Upper lobe of left lung (tissue), 6 donors: ENCODE measurements at regions not wholly inside any gene's neighbourhood (a gene's known extent, or its start where the extent isn't known, plus 50 kb on each side); places are given as distances from the start of the nearest gene placed in this dataset.

ENCODE experiments used
- ATAC-seq, 2 donors: fragments of 200-7000 bp; cut with Tn5 transposase; one replicate each; pipeline ENCODE4 v1.9.1; 2022; ENCODE audit warnings: mild to moderate bottlenecking in 2 of 2, moderate library complexity in 2 of 2; ENCODE audit not compliant: low FRiP score in 2 of 2
- DNase-seq, 2 donors: peaks; one replicate each; pipeline ENCODE4 v3.0.0-alpha.2; 2019 to 2020
- H3K27ac ChIP-seq, 4 donors: fragments of 200-600 bp; sonication (generic); one replicate each; pipeline ENCODE4 v1.5.1; 2016 to 2019
- H3K27me3 ChIP-seq, 4 donors: fragments of 200-600 bp; sonication (generic); one replicate each; pipeline ENCODE4 v1.5.1; 2017 to 2019
- H3K36me3 ChIP-seq, 4 donors: fragments of 200-600 bp; sonication (generic); one replicate each; pipeline ENCODE4 v1.5.1; 2016 to 2019
- H3K4me1 ChIP-seq, 4 donors: fragments of 200-600 bp; sonication (generic); one replicate each; pipeline ENCODE4 v1.5.1; 2018 to 2019
- H3K4me3 ChIP-seq, 4 donors: fragments of 200-600 bp; sonication (generic); one replicate each; pipeline ENCODE4 v1.5.1; 2017 to 2019; ENCODE audit warnings: mild to moderate bottlenecking in 2 of 4, moderate library complexity in 1 of 4
- H3K9me3 ChIP-seq, 4 donors: fragments of 200-600 bp; sonication (generic); one replicate each; pipeline ENCODE4 v1.5.1; 2018 to 2019
- EP300 ChIP-seq, 4 donors: sonication (generic); formaldehyde crosslinking; IDR thresholded peaks; one replicate each; pipeline ENCODE4 v1.5.1; 2017; ENCODE audit warnings: antibody characterized with exemption in 4 of 4, control low read depth in 2 of 4
- POLR2A ChIP-seq, 4 donors: fragments of 450-650 bp; IDR thresholded peaks; one replicate each; pipeline ENCODE4 v1.5.1; 2016 to 2017; ENCODE audit warnings: antibody characterized with exemption in 4 of 4, mild to moderate bottlenecking in 2 of 4
- POLR2AphosphoS5 ChIP-seq, 2 donors: sonication (generic); formaldehyde crosslinking; IDR thresholded peaks; one replicate each; pipeline ENCODE4 v1.5.1; 2017; ENCODE audit warnings: antibody characterized with exemption in 2 of 2
- WGBS, 2 donors: methylation state at CpG; one replicate each; pipeline ENCODE4 v1.1.5; 2017 to 2018; 5-methylcytosine and 5-hydroxymethylcytosine counted together
- TF ChIP-seq, protein P1 (sequence below), 6 experiments: fragments of 450-650 bp in 4 of 6; fragments of 200-600 bp in 2 of 6; sonication (generic) in 2 of 6; IDR thresholded peaks; one replicate each; pipeline ENCODE4 v1.5.1; 2016 to 2019; ENCODE audit warnings: antibody characterized with exemption in 6 of 6
- donor health status: DM: no; HTN: no; CAD: no; lungs with moderate emphysema.
- donor health status: DM: no; HTN: yes; CAD: no; lungs with severe emphysema.

DNA sequence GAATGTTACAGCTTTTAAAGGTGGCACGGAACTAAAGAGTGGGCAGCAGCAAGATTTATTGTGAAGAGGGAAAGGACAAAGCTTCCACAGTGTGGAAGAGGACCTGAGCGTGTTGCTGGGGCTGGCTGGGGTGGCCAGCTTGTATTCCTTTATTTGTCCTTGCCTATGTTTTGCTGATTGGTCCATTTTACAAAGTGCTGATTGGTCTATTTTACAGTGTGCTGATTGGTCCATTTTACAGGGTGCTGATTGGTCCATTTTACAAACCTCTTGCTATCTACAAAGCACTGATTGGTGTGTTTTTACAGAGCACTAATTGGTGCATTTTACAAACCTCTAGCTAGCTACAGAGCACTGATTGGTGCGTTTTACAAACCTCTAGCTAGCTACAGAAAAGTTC is 109.7 kb upstream of the DDX18 start:
- 71 to 75% methylated on average over 3 of the region's 3 CpGs for WGBS, 2 donors
- Histone ChIP-seq H3K4me3 (no peak overlapping the region), H3K36me3 (no peaks in the 10 kb centered on the region), H3K27me3 (no peaks in the 10 kb centered on the region), H3K9me3 (no peaks in the 10 kb centered on the region), H3K4me1 (no peaks in the 10 kb centered on the region), H3K27ac (no peak overlapping the region)
- no peak for ATAC-seq
- TF ChIP-seq POLR2AphosphoS5 (IDR thresholded peaks at IDR 0.05) (no peak), EP300 (IDR thresholded peaks at IDR 0.05) (no peak), POLR2A (IDR thresholded peaks at IDR 0.05) (no peak)
- TF ChIP-seq, protein P1, sequence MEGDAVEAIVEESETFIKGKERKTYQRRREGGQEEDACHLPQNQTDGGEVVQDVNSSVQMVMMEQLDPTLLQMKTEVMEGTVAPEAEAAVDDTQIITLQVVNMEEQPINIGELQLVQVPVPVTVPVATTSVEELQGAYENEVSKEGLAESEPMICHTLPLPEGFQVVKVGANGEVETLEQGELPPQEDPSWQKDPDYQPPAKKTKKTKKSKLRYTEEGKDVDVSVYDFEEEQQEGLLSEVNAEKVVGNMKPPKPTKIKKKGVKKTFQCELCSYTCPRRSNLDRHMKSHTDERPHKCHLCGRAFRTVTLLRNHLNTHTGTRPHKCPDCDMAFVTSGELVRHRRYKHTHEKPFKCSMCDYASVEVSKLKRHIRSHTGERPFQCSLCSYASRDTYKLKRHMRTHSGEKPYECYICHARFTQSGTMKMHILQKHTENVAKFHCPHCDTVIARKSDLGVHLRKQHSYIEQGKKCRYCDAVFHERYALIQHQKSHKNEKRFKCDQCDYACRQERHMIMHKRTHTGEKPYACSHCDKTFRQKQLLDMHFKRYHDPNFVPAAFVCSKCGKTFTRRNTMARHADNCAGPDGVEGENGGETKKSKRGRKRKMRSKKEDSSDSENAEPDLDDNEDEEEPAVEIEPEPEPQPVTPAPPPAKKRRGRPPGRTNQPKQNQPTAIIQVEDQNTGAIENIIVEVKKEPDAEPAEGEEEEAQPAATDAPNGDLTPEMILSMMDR (IDR thresholded peaks at IDR 0.05), result no peak
- no peak for DNase-seq

DNA sequence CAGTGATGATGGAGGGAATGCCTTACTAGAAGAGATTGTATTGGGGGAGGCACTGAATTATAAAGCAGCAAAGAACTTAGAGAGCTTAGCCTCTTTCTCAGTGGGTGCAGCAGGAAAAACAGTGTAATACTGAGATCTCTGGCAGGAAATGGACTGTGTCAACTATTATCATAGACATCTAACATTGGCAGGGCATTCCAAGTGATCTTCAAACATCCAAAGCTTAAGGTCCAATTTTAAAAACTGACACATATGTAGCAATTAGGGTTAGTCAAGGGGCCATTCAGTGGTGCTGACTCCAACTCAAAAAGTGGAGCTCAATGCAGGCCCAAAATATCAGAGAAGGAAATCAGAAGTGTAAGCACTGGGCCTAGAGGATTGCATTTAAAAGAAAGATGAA is 106.6 kb upstream of the DDX18 start:
- Histone ChIP-seq H3K36me3 (no peaks in the 10 kb centered on the region), H3K4me3 (no peak overlapping the region), H3K27ac (no peak overlapping the region), H3K9me3 (no peaks in the 10 kb centered on the region), H3K27me3 (no peaks in the 10 kb centered on the region), H3K4me1 (no peaks in the 10 kb centered on the region)
- ATAC-seq (no peak), DNase-seq (no peak)
- TF ChIP-seq EP300 (IDR thresholded peaks at IDR 0.05), result no peak
- no peak for TF ChIP-seq POLR2A (IDR thresholded peaks at IDR 0.05)
- TF ChIP-seq, protein P1 (IDR thresholded peaks at IDR 0.05), result no peak
- no peak for TF ChIP-seq POLR2AphosphoS5 (IDR thresholded peaks at IDR 0.05)

DNA sequence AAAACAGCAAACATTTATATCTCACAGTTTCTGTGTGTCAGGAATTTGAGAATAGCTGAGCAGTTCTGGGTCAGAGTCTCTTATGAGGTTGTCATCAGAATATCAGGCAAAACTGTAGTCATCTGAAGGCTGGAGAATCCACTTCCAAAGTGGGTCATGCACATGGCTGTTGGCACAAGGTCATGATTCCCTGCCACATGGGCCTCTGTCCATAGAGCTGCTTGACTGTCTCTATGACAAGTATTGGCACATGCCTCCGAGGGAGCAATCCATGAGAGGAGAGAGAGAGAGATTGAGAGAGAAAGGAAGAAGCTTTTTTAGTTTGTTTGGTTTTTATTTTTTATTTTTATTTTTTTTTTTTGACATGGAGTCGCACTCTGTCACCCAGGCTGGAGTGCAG is 101.8 kb upstream of the DDX18 start:
- no peaks in the 10 kb centered on the region for H3K4me1 ChIP-seq
- WGBS, 2 donors, result 81 to 84% methylated on average over 2 of the region's 2 CpGs
- no peaks in the 10 kb centered on the region for H3K36me3 ChIP-seq
- DNase-seq, result no peak
- H3K4me3 ChIP-seq, result no peak overlapping the region
- no peaks in the 10 kb centered on the region for H3K9me3 ChIP-seq
- no peak overlapping the region for H3K27ac ChIP-seq
- no peak for ATAC-seq
- no peaks in the 10 kb centered on the region for H3K27me3 ChIP-seq
- TF ChIP-seq EP300 (IDR thresholded peaks at IDR 0.05), result no peak
- TF ChIP-seq, protein P1 (IDR thresholded peaks at IDR 0.05), result no peak
- TF ChIP-seq POLR2AphosphoS5 (IDR thresholded peaks at IDR 0.05), result no peak
- no peak for TF ChIP-seq POLR2A (IDR thresholded peaks at IDR 0.05)

DNA sequence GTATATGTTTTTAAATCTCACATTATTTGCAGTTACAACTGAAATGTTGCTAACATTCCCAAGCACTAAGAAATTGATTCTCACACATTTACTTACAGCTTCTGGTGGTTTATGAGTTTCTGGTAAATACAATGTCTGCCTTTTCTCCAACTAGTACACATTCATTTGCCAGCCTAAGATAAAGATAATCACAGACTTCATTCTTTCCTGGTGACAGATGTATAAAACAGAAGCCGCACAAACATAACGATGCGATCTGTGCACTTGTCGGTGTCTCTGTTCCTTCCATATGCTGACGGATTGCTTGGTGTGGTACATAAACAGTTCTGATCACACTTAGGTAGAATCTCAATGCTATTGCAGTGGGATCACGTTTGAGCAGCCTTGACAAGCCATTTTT is 100.4 kb upstream of the DDX18 start:
- DNase-seq (no peak), ATAC-seq (no peak)
- no peak for TF ChIP-seq POLR2AphosphoS5 (IDR thresholded peaks at IDR 0.05)
- TF ChIP-seq, protein P1 (IDR thresholded peaks at IDR 0.05), result no peak
- no peak for TF ChIP-seq EP300 (IDR thresholded peaks at IDR 0.05)
- no peak for TF ChIP-seq POLR2A (IDR thresholded peaks at IDR 0.05)
- 54 to 64% methylated on average over 6 of the region's 6 CpGs for WGBS, 2 donors
- Histone ChIP-seq H3K36me3 (no peaks in the 10 kb centered on the region), H3K27ac (no peak overlapping the region), H3K4me3 (no peak overlapping the region), H3K4me1 (no peaks in the 10 kb centered on the region), H3K27me3 (no peaks in the 10 kb centered on the region), H3K9me3 (no peaks in the 10 kb centered on the region)

DNA sequence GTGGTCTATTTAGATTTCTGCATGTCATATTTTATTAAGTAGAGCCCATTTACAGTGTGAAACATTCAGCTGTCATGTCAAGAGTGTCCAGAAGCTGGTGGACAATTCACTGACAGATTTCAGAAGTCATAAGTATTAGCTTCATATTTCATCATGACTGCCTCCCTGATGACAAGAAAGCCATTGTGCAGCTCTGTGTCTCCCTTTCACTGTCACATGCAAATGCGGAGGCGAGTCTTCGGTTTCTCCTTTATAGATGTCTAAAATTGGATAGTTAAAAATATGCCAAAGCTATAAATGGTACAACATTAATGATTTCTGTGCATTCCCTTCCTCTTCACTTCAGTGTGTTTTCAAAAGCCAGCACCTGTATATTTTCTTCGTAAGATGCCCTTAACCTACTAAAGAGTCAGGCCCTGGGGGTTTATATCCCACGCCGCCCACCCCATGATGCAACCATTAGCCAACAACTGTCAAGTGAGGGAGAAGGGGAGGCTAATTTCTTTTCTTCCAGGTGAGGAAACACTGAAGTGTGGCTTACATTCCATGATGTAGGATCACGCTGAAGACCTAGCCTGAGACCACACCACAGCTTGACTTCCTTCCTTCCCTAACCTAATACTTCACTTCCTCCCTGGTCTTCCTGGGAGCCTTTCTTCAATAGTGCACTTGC is 99.6 kb upstream of the DDX18 start:
- no peak for ATAC-seq
- DNase-seq, result no peak

More for the DNA sequence above, 99.6 kb upstream of the DDX18 start:
- H3K9me3 ChIP-seq, result no peaks in the 10 kb centered on the region
- no peaks in the 10 kb centered on the region for H3K4me1 ChIP-seq
- no peak overlapping the region for H3K4me3 ChIP-seq
- no peaks in the 10 kb centered on the region for H3K36me3 ChIP-seq
- H3K27me3 ChIP-seq, result no peaks in the 10 kb centered on the region
- H3K27ac ChIP-seq, result no peak overlapping the region
- TF ChIP-seq POLR2AphosphoS5 (IDR thresholded peaks at IDR 0.05) (no peak), POLR2A (IDR thresholded peaks at IDR 0.05) (no peak), EP300 (IDR thresholded peaks at IDR 0.05) (no peak)
- TF ChIP-seq, protein P1 (IDR thresholded peaks at IDR 0.05), result no peak
- 75 to 93% methylated on average over 7 of the region's 7 CpGs for WGBS, 2 donors
